CD4-positive, alpha-beta T cell (primary cell): ENCODE measurements at regions not wholly inside any gene's neighbourhood (a gene's known extent, or its start where the extent isn't known, plus 50 kb on each side); places are given as distances from the start of the nearest gene placed in this dataset.

ENCODE experiments used
- ATAC-seq: fragments of 200-7000 bp; cut with Tn5 transposase; one replicate; pipeline ENCODE4 v1.10.0; 2022; ENCODE audit warnings: mild to moderate bottlenecking; ENCODE audit not compliant: poor library complexity
- CTCF ChIA-PET: fragments of 350-600 bp; sonication (Branson Sonifier 250); formaldehyde crosslinking; loops from one replicate; lab custom pipeline; 2021; ENCODE audit warnings: antibody characterized with exemption, inconsistent platforms; lab: Charles Lee
- POLR2A ChIA-PET: fragments of 350-600 bp; sonication (Branson Sonifier 250); formaldehyde crosslinking; loops from one replicate; lab custom pipeline; 2021; ENCODE audit warnings: antibody characterized with exemption, inconsistent platforms; lab: Charles Lee
- DNase-seq, 14 experiments: peaks; one replicate each; pipeline ENCODE4 v3.0.0-alpha.2; 2013 to 2020; ENCODE audit warnings: mixed read lengths in 2 of 14
- H3K27ac ChIP-seq, 2 donors: one replicate each; pipeline versions ENCODE4 v1.5.1 to v1.7.0; 2013; ENCODE audit warnings: low read length in 2 of 2, low read depth in 1 of 2, mild to moderate bottlenecking in 1 of 2
- H3K27me3 ChIP-seq, 2 experiments: 1 replicate in 1 of 2; 2 replicates in 1 of 2; pipeline versions ENCODE4 v1.6.1 to v1.7.0; 2013; ENCODE audit warnings: low read length in 2 of 2, control low read depth in 1 of 2, mild to moderate bottlenecking in 1 of 2, moderate library complexity in 1 of 2; ENCODE audit not compliant: insufficient read depth in 2 of 2, control insufficient read depth in 1 of 2
- H3K36me3 ChIP-seq: one replicate; pipeline ENCODE4 v1.6.1; 2013; ENCODE audit warnings: low read length, control low read depth; ENCODE audit not compliant: insufficient read depth
- H3K4me1 ChIP-seq: one replicate; pipeline ENCODE4 v1.6.1; 2013; ENCODE audit warnings: low read length, control low read depth; ENCODE audit not compliant: insufficient read depth
- H3K4me3 ChIP-seq: one replicate; pipeline ENCODE4 v1.5.1; 2013; ENCODE audit warnings: mild to moderate bottlenecking, low read length, moderate library complexity
- H3K9me3 ChIP-seq, 2 experiments: 1 replicate in 1 of 2; 2 replicates in 1 of 2; pipeline versions ENCODE4 v1.6.1 to v1.7.0; 2013; ENCODE audit warnings: low read length in 2 of 2, mild to moderate bottlenecking in 2 of 2, control low read depth in 1 of 2, moderate library complexity in 1 of 2; ENCODE audit not compliant: control insufficient read depth in 1 of 2, insufficient read depth in 1 of 2
- H3K27ac Mint-ChIP-seq: one replicate; pipeline ENCODE4 v1.8.0; 2020; ENCODE audit warnings: mixed read lengths
- H3K27me3 Mint-ChIP-seq: one replicate; pipeline ENCODE4 v1.8.0; 2021; ENCODE audit warnings: mixed read lengths
- H3K36me3 Mint-ChIP-seq: one replicate; pipeline ENCODE4 v1.8.0; 2021; ENCODE audit warnings: low read depth, mixed read lengths
- H3K4me1 Mint-ChIP-seq: one replicate; pipeline ENCODE4 v1.8.0; 2021; ENCODE audit warnings: low read depth, mixed read lengths
- H3K4me3 Mint-ChIP-seq: one replicate; pipeline ENCODE4 v1.8.0; 2020; ENCODE audit warnings: mild to moderate bottlenecking, mixed read lengths
- H3K9me3 Mint-ChIP-seq: one replicate; pipeline ENCODE4 v1.8.0; 2020; ENCODE audit warnings: mixed read lengths
- intact Hi-C, 2 experiments: fragments of 100-400 bp; cut with DNase I in 1 of 2; cut with micrococcal nuclease in 1 of 2; formaldehyde crosslinking; loops; one replicate each; pipeline versions ENCODE4 v1.15.1 to v1.9.0; 2023 to 2025; cut with DNase I, micrococcal nuclease
- TF ChIP-seq, protein P1 (sequence below): fragments of 200-600 bp; IDR thresholded peaks from one replicate; pipeline ENCODE4 v1.8.0; 2022; ENCODE audit warnings: antibody characterized with exemption, mild to moderate bottlenecking

DNA sequence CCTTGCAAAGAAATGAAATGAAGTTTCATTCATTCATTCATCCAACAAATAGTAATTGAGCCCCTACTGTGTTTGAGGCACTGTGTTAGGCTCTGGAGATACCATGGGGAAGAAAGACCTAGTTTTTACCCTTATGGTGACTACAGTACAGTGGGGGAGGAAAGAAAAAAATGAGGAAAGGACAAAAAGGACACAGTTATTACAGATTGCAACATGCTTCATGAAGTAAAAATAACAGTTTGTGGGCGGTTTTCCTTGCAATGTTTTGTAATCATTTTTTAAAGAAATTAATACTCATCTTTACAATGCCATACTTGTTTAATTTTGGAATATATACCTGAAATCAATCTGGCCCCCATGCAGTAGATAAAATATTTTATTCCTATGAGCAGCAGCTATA is 120.3 kb downstream of the TM2D1 start:
- ChIA-PET POLR2A (no interaction called here), CTCF (no interaction called here)
- no peak overlapping the region for H3K27ac Mint-ChIP-seq
- no peaks in the 10 kb centered on the region for H3K27me3 Mint-ChIP-seq
- H3K4me3 Mint-ChIP-seq: no peak overlapping the region
- Histone ChIP-seq H3K4me3 (no peak overlapping the region), H3K4me1 (no peaks in the 10 kb centered on the region), H3K36me3 (no peaks in the 10 kb centered on the region), H3K9me3 (no peaks in the 10 kb centered on the region), H3K27ac (no peak overlapping the region), H3K27me3 (no peaks in the 10 kb centered on the region)
- no peaks in the 10 kb centered on the region for H3K4me1 Mint-ChIP-seq
- H3K36me3 Mint-ChIP-seq: no peaks in the 10 kb centered on the region
- DNase-seq (no peak), ATAC-seq (no peak)
- intact Hi-C loops: no loop called here
- H3K9me3 Mint-ChIP-seq: no peaks in the 10 kb centered on the region
- TF ChIP-seq, protein P1, sequence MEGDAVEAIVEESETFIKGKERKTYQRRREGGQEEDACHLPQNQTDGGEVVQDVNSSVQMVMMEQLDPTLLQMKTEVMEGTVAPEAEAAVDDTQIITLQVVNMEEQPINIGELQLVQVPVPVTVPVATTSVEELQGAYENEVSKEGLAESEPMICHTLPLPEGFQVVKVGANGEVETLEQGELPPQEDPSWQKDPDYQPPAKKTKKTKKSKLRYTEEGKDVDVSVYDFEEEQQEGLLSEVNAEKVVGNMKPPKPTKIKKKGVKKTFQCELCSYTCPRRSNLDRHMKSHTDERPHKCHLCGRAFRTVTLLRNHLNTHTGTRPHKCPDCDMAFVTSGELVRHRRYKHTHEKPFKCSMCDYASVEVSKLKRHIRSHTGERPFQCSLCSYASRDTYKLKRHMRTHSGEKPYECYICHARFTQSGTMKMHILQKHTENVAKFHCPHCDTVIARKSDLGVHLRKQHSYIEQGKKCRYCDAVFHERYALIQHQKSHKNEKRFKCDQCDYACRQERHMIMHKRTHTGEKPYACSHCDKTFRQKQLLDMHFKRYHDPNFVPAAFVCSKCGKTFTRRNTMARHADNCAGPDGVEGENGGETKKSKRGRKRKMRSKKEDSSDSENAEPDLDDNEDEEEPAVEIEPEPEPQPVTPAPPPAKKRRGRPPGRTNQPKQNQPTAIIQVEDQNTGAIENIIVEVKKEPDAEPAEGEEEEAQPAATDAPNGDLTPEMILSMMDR: no peak

DNA sequence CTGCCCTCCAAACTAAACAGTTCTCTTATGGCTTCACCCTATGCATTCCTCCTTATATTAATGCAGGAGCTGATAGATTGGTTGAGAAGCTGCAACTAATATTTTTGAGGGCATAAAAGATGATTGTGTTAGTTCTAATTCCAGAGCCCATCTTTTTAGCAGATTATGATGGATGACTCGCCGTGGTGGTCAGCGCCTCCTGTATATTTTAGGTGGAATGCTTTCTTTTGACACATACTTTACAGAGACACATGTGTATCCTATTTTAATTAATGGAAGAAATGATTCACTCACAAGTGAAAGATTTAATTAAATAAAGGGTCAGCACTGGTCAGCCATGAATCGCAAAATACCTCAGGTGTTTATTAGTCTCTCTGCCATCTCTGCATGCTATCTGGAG is 120.7 kb downstream of the TM2D1 start:
- CTCF ChIA-PET: no interaction called here
- no peaks in the 10 kb centered on the region for H3K4me1 Mint-ChIP-seq
- H3K27ac Mint-ChIP-seq: no peak overlapping the region
- H3K36me3 ChIP-seq: no peaks in the 10 kb centered on the region
- DNase-seq (no peak), ATAC-seq (no peak)
- intact Hi-C loops: no loop called here
- H3K4me3 Mint-ChIP-seq: no peak overlapping the region
- H3K4me3 ChIP-seq: no peak overlapping the region
- H3K9me3 Mint-ChIP-seq: no peaks in the 10 kb centered on the region
- no peaks in the 10 kb centered on the region for H3K27me3 ChIP-seq
- POLR2A ChIA-PET: no interaction called here
- H3K27ac ChIP-seq: no peak overlapping the region
- H3K9me3 ChIP-seq: no peaks in the 10 kb centered on the region
- no peaks in the 10 kb centered on the region for H3K36me3 Mint-ChIP-seq
- H3K27me3 Mint-ChIP-seq: no peaks in the 10 kb centered on the region
- no peaks in the 10 kb centered on the region for H3K4me1 ChIP-seq
- TF ChIP-seq, protein P1: no peak

DNA sequence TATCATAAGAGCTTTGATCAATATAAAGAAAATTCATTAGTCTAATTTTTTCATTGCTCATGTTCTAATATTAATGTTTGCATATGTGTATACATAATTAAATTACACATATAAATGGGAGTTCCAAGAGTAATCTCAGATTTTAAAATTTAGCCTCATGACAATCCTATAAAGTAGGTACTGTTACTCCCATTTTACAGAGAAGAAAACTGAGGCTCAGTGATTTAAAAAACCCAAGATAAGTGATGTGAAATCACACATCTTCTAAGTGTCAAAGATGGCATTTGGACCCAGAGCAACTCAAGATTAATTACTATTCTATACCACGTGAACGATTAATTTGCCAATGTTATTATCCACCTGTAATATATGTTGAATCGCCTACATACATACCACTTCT is 122.3 kb downstream of the TM2D1 start:
- Histone ChIP-seq H3K36me3 (no peaks in the 10 kb centered on the region), H3K4me1 (no peaks in the 10 kb centered on the region), H3K9me3 (no peaks in the 10 kb centered on the region), H3K4me3 (no peak overlapping the region), H3K27ac (no peak overlapping the region), H3K27me3 (no peaks in the 10 kb centered on the region)
- no peaks in the 10 kb centered on the region for H3K9me3 Mint-ChIP-seq
- H3K4me3 Mint-ChIP-seq: no peak overlapping the region
- no peaks in the 10 kb centered on the region for H3K4me1 Mint-ChIP-seq
- ChIA-PET CTCF (no interaction called here), POLR2A (no interaction called here)
- no peaks in the 10 kb centered on the region for H3K27me3 Mint-ChIP-seq
- DNase-seq (no peak), ATAC-seq (no peak)
- intact Hi-C loops: no loop called here
- TF ChIP-seq, protein P1: no peak
- H3K27ac Mint-ChIP-seq: no peak overlapping the region
- H3K36me3 Mint-ChIP-seq: no peaks in the 10 kb centered on the region
